Body of pancreas (tissue), 4 donors: ENCODE measurements at regions not wholly inside any gene's neighbourhood (a gene's known extent, or its start where the extent isn't known, plus 50 kb on each side); places are given as distances from the start of the nearest gene placed in this dataset.

Source experiments
- ATAC-seq: fragments of 150-250 bp; one replicate; pipeline ENCODE4 v1.9.1; 2016
- DNase-seq, 4 donors: peaks; one replicate each; pipeline ENCODE4 v3.0.0-alpha.2; 2019
- H3K27ac ChIP-seq, 4 donors: fragments of 200-600 bp; sonication (generic); 1 replicate in 3 of 4; 2 replicates in 1 of 4; pipeline versions ENCODE4 v1.5.1 to v1.6.1; 2016 to 2019; ENCODE audit warnings: mild to moderate bottlenecking in 1 of 4, mixed read lengths in 1 of 4, moderate library complexity in 1 of 4
- H3K27me3 ChIP-seq, 2 donors: fragments of 200-600 bp; sonication (generic); one replicate each; pipeline ENCODE4 v1.6.0; 2016; ENCODE audit warnings: mild to moderate bottlenecking in 1 of 2
- H3K36me3 ChIP-seq, 2 donors: fragments of 200-600 bp; sonication (generic); replicated peaks in 1 of 2; 2 replicates each; pipeline ENCODE4 v1.5.1; 2016; ENCODE audit warnings: low read depth in 2 of 2; ENCODE audit not compliant: insufficient read depth in 1 of 2
- H3K4me1 ChIP-seq: fragments of 200-600 bp; sonication (generic); one replicate; pipeline ENCODE4 v1.6.0; 2016
- H3K4me3 ChIP-seq, 2 donors: fragments of 200-600 bp; sonication (generic); 1 replicate in 1 of 2; 2 replicates in 1 of 2; pipeline ENCODE4 v1.5.1; 2016 to 2019
- H3K9me3 ChIP-seq, 3 donors: fragments of 200-600 bp; sonication (generic); 1 replicate in 2 of 3; 2 replicates in 1 of 3; pipeline ENCODE4 v1.5.1; 2016
- POLR2A ChIP-seq, 3 donors: fragments of 450-650 bp; IDR thresholded peaks; one replicate each; pipeline ENCODE4 v1.6.1; 2016; ENCODE audit warnings: antibody characterized with exemption in 3 of 3, mild to moderate bottlenecking in 2 of 3
- WGBS, 2 donors: methylation state at CpG; one replicate each; pipeline ENCODE4 v1.1.5; 2017; 5-methylcytosine and 5-hydroxymethylcytosine counted together
- intact Hi-C: fragments of 100-400 bp; cut with DNase I; formaldehyde crosslinking; loops from one replicate; pipeline ENCODE4 v1.15.1; 2023
- TF ChIP-seq, protein P1 (sequence below), 7 experiments: fragments of 450-650 bp in 4 of 7; fragments of 200-600 bp in 3 of 7; sonication (generic) in 3 of 7; IDR thresholded peaks; one replicate each; pipeline ENCODE4 v1.5.1; 2016 to 2019; ENCODE audit warnings: antibody characterized with exemption in 7 of 7

DNA sequence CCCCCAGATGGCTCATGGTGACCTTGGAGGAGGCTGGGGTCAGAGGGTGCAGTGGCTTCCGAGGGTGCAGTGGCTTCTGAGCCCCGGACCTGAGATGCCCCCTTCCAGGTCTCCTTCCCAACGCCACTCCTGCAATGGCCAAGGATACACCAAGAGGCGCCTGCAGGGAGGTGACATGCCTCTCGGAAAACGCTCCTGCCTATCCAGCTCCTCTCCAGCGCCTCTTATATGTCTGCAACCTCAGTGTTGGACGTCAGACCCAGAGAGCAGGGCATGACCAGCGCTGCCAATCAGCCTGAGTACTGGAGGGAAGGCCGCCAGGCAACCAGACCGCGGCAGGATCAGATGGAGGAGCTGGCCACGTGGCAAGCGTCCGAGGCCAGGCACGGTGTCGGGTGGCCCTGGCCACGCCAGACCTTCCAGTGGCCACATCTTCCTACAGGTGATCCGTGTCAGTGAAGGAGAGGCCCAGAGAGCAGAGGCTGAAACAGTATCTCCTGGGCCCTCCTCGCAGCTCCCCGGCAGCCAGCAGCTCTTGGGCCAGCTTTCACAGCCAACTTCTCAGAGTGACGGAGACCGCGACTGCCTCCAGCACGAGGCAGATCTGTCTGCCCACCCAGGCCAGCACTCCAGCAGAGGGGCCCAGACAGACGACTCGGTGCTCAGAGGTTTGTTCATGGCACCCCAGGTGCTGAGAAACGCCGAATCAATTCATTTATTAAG lies 199.5 kb upstream of the SALL3 start:
- ATAC-seq: peak; percentile 42
- H3K4me3 ChIP-seq: no peak overlapping the region
- H3K9me3 ChIP-seq: no peaks in the 10 kb centered on the region
- intact Hi-C loops: no loop called here
- WGBS, 2 donors: 55 to 63% methylated on average over 13 to 29 of the region's 29 CpGs
- peak in 1 of 4 donors; percentile 64 for DNase-seq
- no peaks in the 10 kb centered on the region for H3K36me3 ChIP-seq
- peaks cover 6% of the 10 kb centered on the region for H3K4me1 ChIP-seq
- H3K27ac ChIP-seq: peak overlapping the region in 1 of 4 donors; percentile 25
- no peaks in the 10 kb centered on the region for H3K27me3 ChIP-seq
- TF ChIP-seq POLR2A (IDR thresholded peaks at IDR 0.05): no peak
- TF ChIP-seq, protein P1, sequence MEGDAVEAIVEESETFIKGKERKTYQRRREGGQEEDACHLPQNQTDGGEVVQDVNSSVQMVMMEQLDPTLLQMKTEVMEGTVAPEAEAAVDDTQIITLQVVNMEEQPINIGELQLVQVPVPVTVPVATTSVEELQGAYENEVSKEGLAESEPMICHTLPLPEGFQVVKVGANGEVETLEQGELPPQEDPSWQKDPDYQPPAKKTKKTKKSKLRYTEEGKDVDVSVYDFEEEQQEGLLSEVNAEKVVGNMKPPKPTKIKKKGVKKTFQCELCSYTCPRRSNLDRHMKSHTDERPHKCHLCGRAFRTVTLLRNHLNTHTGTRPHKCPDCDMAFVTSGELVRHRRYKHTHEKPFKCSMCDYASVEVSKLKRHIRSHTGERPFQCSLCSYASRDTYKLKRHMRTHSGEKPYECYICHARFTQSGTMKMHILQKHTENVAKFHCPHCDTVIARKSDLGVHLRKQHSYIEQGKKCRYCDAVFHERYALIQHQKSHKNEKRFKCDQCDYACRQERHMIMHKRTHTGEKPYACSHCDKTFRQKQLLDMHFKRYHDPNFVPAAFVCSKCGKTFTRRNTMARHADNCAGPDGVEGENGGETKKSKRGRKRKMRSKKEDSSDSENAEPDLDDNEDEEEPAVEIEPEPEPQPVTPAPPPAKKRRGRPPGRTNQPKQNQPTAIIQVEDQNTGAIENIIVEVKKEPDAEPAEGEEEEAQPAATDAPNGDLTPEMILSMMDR (IDR thresholded peaks at IDR 0.05): no peak

DNA sequence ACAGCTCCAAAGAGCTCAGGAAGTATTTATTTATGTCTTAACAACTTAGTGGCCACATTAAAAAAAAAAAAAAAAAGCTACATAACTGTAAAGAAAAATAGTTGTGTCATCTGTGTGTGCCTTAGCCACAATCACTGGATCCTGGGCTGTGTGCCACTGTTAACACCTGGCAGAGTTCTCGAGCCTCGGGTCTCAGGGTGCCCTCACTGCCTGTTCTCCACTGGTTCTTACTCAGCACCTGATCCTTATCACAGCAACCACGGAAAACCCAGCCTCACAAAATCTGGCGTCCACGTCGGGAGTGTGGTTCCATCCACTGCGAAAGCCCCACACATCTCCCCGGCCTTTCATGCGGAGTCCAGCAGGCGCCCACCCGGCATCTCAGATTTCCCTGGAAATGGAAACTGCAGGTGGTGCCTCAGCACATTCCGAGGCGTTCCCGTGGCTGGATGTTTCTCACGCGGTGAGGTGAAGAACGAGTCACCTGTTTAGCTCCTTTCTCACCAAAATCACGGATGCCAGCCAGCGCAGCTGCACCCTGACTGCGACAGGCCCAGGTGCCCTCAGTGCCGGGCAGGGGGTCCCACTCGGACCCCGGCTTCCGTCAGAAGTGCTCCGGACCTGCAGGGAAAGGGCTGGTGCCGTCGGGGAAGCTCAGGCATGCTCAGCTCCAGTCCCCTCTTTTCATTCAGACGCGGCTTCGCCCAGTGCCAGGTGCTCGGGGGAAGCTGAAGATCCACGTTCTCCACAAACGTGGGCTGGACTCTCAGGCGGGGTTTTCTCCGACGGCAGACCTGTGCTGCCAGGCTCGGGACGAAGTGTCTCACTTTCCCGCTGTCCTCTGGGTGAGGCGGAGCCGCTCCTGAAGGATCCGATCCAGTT lies 198.7 kb upstream of the SALL3 start:
- intact Hi-C loops: no loop called here
- peak; percentile 65 to 91 (median 72) for DNase-seq

DNA sequence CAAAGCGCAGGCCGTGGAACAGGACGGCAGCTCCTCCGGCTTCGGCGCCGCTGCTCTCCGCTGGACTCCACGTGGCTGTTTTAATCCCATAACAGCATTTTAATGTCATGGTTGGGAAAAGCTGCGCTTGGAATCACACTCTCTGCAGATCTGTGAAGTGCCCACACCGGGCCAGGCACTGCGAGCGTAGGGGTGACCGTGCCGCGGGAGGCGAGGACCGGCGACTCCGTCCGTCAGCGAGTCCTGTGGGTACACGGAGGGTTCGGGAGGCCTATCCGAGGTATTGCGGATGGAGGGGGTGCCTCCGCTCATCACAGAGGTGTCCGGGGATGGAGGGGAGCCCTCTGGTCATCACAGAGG lies 198.0 kb upstream of the SALL3 start:
- Histone ChIP-seq H3K9me3 (no peaks in the 10 kb centered on the region), H3K36me3 (no peaks in the 10 kb centered on the region), H3K27ac (no peak overlapping the region), H3K27me3 (no peaks in the 10 kb centered on the region), H3K4me3 (no peak overlapping the region), H3K4me1 (peaks cover 6% of the 10 kb centered on the region)
- intact Hi-C loops: no loop called here
- no peak for TF ChIP-seq POLR2A (IDR thresholded peaks at IDR 0.05)
- TF ChIP-seq, protein P1 (IDR thresholded peaks at IDR 0.05): no peak
- no peak for DNase-seq
- no peak for ATAC-seq
- 82 to 89% methylated on average over 27 to 28 of the region's 28 CpGs for WGBS, 2 donors

More for the DNA sequence above, 198.7 kb upstream of the SALL3 start:
- H3K4me1 ChIP-seq: peaks cover 6% of the 10 kb centered on the region
- no peaks in the 10 kb centered on the region for H3K9me3 ChIP-seq
- ATAC-seq: peak; percentile 88
- H3K27me3 ChIP-seq: no peaks in the 10 kb centered on the region
- H3K27ac ChIP-seq: peak overlapping the region in 1 of 4 donors; percentile 25
- H3K4me3 ChIP-seq: no peak overlapping the region
- no peak for TF ChIP-seq POLR2A (IDR thresholded peaks at IDR 0.05)
- TF ChIP-seq, protein P1 (IDR thresholded peaks at IDR 0.05): no peak
- WGBS, 2 donors: 50 to 74% methylated on average over 19 to 42 of the region's 42 CpGs
- H3K36me3 ChIP-seq: no peaks in the 10 kb centered on the region

DNA sequence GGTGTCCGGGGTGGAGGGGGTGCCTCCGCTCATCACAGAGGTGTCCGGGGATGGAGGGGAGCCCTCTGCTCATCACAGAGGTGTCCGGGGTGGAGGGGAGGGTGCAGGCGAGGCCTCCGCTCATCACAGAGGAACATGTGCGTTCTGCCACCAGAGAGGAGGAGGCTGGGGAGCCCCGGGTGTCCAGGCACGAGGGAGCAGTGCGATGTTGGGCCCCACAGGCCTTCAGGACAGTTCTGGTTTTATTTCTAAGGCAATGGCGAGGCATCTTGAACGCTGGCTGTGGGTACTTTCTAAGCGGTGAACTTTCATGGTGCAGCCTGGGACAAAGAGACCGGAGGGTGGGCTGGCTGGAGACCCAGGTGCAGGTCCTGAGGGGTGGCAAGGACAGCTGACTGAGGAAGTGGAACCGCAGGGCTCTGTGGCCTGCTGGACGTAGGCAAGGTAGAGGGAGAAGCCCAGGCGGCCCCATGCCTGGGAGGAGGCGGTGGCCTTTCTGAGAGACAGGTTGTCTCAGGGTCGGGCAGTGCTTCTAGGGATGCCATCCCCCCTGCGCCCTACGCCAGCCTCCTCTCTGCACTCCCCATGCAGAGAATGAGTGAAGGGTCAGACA lies 196.6 kb upstream of the SALL3 start:
- Histone ChIP-seq H3K9me3 (no peaks in the 10 kb centered on the region), H3K27me3 (no peaks in the 10 kb centered on the region), H3K36me3 (no peaks in the 10 kb centered on the region), H3K4me1 (peaks cover 6% of the 10 kb centered on the region), H3K4me3 (no peak overlapping the region), H3K27ac (no peak overlapping the region)
- no peak for TF ChIP-seq POLR2A (IDR thresholded peaks at IDR 0.05)
- TF ChIP-seq, protein P1 (IDR thresholded peaks at IDR 0.05): no peak
- intact Hi-C loops: no loop called here
- WGBS, 2 donors: 84 to 90% methylated on average over 13 to 21 of the region's 21 CpGs
- no peak for DNase-seq
- ATAC-seq: no peak
